OCI-LY3 (cell line): ENCODE measurements at regions not wholly inside any gene's neighbourhood (a gene's known extent, or its start where the extent isn't known, plus 50 kb on each side); places are given as distances from the start of the nearest gene placed in this dataset.

Experiments used
- CTCF ChIP-seq: fragments of 200-600, 300-600 bp; sonication (generic); IDR thresholded peaks from 2 replicates; pipeline ENCODE4 v1.5.1; 2014; ENCODE audit warnings: antibody characterized with exemption, low read length, low read depth
- EZH2phosphoT487 ChIP-seq: fragments of 200-600 bp; shearing (Covaris generic); IDR thresholded peaks from 2 replicates; pipeline ENCODE4 v1.6.1; 2018; ENCODE audit warnings: antibody characterized with exemption, mixed run types, low read depth

- no peak for TF ChIP-seq CTCF
- TF ChIP-seq EZH2phosphoT487, result no peak
These were observed 325.5 kb upstream of the F9 start for GRCh38 chrX:139204898-139205667.
